ENCODE measurements at regions not wholly inside any gene's neighbourhood (a gene's known extent, or its start where the extent isn't known, plus 50 kb on each side); places are given as distances from the start of the nearest gene placed in this dataset.
"Not testable (repeated sequence)": the region's sequence is repeated elsewhere in the genome, so short reads cannot be mapped to it uniquely, and the experiment has no call there.

- no peak for DNase-seq
These were observed 1351.8 kb upstream of the PCDH20 start for GRCh38 chr13:62767473-62767872.

DNA sequence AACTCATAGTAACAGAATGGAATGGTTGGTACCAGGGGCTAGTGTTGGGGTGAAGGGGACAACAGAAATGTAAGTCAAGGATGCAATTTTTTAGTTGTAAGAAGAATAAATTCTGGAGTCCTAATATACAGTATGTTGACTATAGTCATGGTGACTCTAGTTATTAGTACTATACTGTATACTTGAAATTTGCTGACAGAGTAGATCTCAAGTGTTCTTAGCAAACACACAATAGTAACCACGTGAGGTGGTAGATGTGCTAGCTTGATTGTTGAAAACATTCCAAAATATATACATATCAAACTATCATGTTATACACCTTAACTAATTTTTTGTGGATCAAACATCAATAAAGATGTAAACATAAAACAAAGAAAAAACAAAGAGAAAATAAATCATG lies 1345.1 kb upstream of the PCDH20 start:
- no peak for DNase-seq

- DNase-seq = no peak
These were observed 1332.0 kb upstream of the PCDH20 start for GRCh38 chr13:62747629-62748028.

GRCh38 chr13:62747152-62747551 lies 1331.5 kb upstream of the PCDH20 start:
- DNase-seq = no peak

DNA sequence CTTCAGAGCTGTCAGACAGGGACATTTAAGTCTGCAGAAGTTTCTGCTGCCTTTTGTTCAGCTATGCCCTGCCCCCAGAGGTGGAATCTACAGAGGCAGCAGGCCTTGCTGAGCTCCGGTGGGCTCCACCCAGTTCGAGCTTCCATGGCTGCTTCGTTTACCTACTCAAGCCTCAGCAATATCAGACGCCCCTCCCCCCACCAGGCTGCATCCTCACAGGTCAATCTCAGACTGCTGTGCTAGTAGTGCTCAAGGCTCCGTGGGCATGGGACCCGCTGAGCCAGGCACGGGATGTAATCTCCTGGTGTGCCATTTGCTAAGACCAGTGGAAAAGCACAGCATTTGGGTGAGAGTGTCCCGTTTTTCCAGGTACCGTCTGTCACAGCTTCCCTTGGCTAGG lies 1314.1 kb upstream of the PCDH20 start:
- not testable (repeated sequence) for DNase-seq

DNA sequence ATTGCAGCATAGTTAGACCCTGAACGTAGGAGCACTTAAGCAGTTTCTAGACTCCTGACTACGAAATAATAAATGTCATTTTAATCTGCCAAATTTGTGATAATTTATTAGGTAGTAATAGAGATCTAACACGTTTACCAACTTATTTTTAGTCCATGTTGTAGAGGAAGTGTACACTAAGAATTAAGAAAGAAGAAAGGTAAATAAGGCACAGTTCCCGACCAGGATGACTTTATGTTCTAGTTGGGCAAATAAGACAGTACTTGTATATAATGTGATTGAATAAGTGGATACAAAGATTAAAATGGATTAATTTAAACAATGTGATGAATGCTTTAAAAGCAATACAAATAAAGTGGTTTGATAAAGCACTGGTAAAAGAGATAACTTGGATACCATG lies 1306.2 kb upstream of the PCDH20 start:
- no peak for DNase-seq

GRCh38 chr13:62711948-62712347 lies 1296.3 kb upstream of the PCDH20 start:
- not testable (repeated sequence) for DNase-seq

GRCh38 chr13:62710787-62711186 lies 1295.1 kb upstream of the PCDH20 start:
- DNase-seq = no peak

DNA sequence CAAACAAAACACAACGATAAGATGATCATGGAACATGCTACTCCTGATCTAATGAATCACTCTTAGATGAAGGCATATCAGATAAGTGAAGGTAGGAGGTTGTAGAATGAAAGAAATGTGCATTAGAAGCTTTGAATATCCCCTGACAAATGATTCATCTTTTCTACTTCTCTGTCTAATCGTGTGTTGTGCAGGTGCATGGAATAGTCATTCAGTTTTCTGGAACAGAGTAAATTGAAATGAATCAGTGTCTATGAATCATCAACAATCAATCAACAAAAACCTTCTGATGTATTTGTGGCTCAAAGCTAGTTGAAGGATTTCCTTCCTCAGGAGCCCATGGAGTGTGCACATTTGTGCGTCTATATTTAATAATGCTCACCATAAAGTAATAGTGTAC lies 1290.4 kb upstream of the PCDH20 start:
- no peak for DNase-seq

DNA sequence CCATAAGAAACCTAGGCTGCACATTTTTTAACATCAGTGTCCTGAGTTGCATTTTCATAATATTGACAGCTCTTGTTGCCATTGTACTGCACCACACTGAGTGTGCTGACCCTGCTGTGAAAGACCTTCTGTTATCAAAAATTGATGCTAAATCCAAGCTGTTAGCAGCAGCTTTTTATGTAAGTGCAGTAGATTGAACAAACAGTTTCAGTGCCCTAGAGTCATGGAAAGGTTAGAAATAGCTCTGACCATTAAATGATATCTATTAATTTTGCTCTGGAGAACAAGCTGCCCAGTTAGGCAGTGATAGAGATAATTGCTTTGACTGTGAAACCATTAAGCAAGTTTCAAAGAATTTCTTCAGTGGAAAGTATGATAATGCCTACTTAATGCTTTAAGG lies 1289.2 kb upstream of the PCDH20 start:
- no peak for DNase-seq

- DNase-seq = no peak
These were observed 1286.9 kb upstream of the PCDH20 start for GRCh38 chr13:62702502-62702901.

DNA sequence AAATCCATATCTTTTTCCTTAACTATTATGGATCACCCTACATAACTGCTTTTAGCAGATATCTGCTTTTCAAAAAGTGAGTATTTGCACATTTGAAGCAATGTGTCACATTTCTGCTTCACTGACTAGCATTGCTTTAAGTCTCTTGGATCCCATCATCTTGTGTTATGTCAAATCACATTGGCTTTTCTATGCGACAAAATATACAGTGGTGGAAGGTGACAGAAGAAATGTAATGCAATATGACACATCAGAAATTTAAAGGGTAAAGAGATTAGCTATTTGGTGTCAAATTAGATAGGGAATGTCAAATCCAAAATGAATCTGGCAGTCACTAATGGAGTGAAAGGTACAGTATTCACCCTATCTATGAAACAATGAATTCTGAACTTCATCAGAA lies 1282.1 kb upstream of the PCDH20 start:
- no peak for DNase-seq

DNA sequence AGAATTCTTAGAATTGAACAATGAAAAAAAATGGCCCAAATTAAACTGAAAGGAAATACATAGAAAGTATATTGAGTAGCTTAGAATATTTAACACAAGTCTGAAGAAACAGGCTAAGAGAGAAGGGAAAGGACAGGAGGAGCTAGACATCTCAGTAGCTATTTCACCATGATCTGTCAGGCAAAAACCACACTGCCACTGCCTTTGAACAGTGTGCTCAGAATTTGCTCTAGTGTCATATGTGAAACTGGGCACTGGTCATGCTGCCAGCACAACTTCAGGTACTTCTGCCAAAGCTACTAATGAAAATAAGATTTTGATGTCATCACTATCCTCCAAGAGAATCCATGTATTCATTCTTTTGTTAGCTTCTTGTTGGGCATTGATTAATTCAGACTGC lies 1280.8 kb upstream of the PCDH20 start:
- no peak for DNase-seq

- no peak for DNase-seq
These were observed 1272.1 kb upstream of the PCDH20 start for GRCh38 chr13:62687732-62688131.

DNA sequence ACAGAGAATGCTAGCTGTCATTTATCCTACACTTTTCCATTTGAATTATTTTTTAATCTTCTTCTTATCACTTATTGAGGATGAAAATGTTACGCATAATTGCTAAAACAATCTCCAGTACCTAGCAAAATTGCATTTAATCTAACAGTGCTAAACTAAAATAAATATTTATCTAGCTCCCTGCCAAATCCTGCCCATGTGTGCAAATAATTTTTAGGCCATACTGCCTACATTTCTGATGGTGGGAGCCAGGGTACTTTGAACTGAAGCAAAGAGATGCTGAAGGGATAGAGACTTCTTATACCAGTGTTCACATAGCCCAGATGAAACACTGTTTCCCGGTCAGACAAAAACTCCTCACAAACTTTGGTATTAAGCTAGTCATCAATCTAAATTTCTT lies 1268.7 kb upstream of the PCDH20 start:
- no peak for DNase-seq

GRCh38 chr13:62682788-62683187 lies 1267.1 kb upstream of the PCDH20 start:
- no peak for DNase-seq

DNA sequence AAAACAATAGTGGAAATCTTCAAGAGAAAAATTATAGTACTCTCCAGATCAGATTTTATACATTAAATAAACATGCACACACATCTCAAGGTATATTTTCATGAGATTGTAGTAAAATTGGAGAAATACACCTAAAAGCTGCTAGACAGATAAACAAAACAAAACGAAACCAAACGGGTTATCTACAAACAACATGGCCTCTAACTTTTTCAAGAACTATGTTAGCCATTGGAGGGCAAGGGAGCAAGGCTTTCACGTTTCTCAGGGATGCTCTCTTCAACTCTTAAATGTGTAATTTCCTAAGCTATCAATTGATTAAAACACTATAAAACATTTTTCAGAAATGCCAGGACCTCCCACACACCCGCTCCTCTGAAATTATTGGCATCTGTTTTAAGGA lies 1262.4 kb upstream of the PCDH20 start:
- DNase-seq = no peak

- no peak for DNase-seq
These were observed 1248.1 kb upstream of the PCDH20 start for GRCh38 chr13:62663767-62664166.

DNA sequence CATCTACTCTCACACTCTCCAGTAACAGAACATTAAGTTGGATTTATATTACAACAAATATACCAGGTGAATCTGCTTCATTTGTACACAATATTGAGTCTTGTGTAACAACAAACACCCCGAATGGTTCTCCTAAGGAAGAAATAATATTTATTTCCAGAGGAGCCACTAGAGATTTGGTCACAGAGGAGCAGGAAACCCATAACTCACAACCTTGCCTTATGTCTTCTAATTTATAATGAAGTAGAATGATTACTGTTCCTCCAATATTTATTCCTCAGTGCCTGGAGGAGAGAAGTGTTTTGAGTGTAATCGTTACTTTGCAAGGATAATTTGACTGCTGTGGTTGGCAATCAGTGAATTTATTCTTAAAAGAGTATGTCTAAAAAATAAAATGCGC lies 1243.7 kb upstream of the PCDH20 start:
- DNase-seq = no peak

DNA sequence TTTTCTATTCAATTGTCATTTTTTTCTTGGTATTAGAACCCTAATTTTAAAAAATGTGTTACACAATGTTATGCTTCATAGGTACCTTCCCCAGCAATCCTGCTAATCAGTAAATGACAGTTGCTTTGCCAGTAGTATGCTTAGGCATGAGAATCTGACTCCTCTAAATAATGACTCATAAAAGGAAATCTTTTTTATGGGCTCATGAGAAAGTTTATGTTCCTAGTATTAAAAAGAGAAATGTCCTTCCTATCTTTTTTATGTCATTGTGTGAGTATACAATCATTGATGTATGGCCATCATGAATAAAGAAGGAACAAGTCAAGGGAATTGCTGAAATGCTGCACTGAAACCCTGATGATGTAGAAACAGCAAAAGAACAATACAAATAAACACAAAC lies 1237.7 kb upstream of the PCDH20 start:
- no peak for DNase-seq

DNA sequence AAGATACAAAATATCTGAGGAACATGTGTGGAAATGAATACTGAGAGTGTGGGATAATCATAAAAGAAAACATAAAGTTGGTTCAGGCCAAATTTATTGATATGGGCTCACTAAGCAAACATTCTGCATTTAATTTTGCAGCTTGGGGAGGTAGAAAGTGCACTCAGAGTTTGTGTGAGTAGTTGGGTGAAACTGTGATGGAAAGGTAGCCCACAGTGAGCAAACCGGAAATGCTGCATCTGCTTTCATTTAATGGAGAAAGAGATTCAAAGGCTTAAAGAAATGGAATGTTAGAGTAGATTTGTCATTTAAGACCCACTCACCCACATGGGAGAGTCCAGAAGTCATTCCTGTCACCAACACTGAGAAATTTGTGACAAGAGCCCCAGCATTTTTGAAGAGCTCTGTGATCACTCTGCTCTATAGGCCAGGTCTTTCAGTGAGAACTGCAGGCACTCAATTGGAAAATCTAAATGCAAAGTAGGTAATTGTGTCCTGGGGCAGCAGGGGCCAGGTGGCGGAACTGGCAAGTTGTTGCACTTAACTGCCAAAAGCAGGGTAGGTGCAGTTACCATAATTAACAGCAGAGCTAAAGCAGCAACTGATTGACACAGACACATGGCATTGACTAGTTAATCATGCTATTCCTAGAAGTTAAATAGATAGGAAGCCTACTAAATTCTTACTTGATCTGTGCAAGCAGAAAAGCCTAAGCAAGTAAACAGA lies 1228.3 kb upstream of the PCDH20 start:
- no peak for DNase-seq

GRCh38 chr13:62643007-62643483 lies 1227.4 kb upstream of the PCDH20 start:
- no peak for DNase-seq

DNA sequence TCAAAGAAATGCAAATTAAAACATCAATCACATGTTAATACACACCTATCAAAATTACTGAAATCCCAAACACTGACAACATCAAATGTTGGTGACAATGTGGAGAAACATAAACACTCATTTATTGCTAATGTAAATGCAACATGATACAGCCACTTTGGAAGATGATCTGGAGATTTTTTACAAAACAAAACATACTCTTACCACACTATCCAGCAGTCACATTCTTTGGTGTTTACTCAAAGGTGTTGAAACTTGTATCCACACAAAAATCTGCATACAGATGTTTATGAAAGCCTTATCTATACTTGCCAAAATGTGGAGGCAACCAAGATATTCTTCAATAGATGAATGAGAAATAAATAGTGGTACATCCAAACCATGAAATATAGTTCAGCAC lies 1219.5 kb upstream of the PCDH20 start:
- no peak for DNase-seq

DNA sequence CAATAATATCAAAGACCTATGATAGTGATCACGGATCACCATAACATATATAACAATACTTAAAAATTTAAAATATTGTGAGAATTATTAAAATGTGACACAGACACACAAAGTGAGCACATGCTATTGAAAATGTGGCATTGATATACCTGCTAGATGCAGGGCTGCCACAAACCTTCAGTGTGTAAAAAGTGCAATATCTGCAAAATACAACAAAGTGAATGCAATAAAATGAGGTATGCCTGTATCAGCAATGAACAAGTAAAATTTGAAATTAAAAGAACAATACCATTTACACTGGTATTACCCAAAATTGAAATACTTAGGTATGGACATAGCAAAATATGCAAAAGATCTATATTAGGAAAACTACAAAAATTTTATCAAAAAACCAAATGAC lies 1217.8 kb upstream of the PCDH20 start:
- DNase-seq = no peak

DNA sequence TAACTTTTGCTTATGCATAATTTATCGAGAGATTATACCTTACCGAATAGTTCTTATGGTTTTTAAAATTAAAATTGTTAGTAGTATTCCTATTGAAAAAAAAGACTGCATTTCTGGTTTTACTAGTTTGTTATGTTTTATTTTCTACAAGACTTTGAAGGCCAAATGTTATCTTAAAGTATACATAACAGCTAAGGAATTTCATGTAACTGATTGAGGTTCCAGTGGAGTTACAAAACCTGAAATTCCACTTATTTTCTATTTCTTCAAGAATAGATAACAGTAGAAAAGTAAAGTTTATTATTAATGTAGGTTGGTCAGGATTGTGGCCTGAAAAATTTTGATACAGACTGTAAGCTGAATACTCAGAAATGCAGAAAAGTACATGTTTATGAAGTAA lies 1216.0 kb upstream of the PCDH20 start:
- no peak for DNase-seq
